Astrocyte (in vitro differentiated cells and primary cell): ENCODE measurements at regions not wholly inside any gene's neighbourhood (a gene's known extent, or its start where the extent isn't known, plus 50 kb on each side); places are given as distances from the start of the nearest gene placed in this dataset.

ENCODE experiments used
- CTCF ChIP-seq: IDR thresholded peaks from 2 replicates; pipeline ENCODE4 v1.5.1; 2011; ENCODE audit warnings: low read depth, mild to moderate bottlenecking, inconsistent platforms, low read length, moderate library complexity; ENCODE audit not compliant: insufficient read depth
- EZH2 ChIP-seq: IDR thresholded peaks from 2 replicates; pipeline ENCODE4 v1.6.1; 2012; ENCODE audit warnings: mild to moderate bottlenecking, low read length, inconsistent platforms; ENCODE audit not compliant: insufficient read depth

GRCh38 chr2:167817422-167817821, 430.0 kb downstream of the STK39 start:
- TF ChIP-seq EZH2 (no peak), CTCF (no peak)
